Stimulated activated naive CD8-positive, alpha-beta T cell treated with anti-CD3 and anti-CD28 coated beads, Interleukin-15, amount 100 ng/mL, for 72 hours (primary cell): ENCODE measurements at regions not wholly inside any gene's neighbourhood (a gene's known extent, or its start where the extent isn't known, plus 50 kb on each side); places are given as distances from the start of the nearest gene placed in this dataset.
"Not testable (repeated sequence)": the region's sequence is repeated elsewhere in the genome, so short reads cannot be mapped to it uniquely, and the experiment has no call there.

Source experiments
- ATAC-seq: fragments of 150-1000 bp; cut with Tn5 transposase; 2 replicates; pipeline ENCODE4 v1.10.0; 2021; ENCODE audit warnings: mild to moderate bottlenecking, moderate library complexity
- DNase-seq, 2 donors: peaks; one replicate each; pipeline ENCODE4 v3.0.0; 2021 to 2022
- H3K27ac Mint-ChIP-seq, 2 donors: one replicate each; pipeline ENCODE4 v1.8.0; 2022; ENCODE audit warnings: mild to moderate bottlenecking in 2 of 2, mixed read lengths in 2 of 2, moderate library complexity in 2 of 2
- H3K27me3 Mint-ChIP-seq: one replicate; pipeline ENCODE4 v1.8.0; 2022; ENCODE audit warnings: mixed read lengths
- H3K4me1 Mint-ChIP-seq: one replicate; pipeline ENCODE4 v1.8.0; 2022; ENCODE audit warnings: mild to moderate bottlenecking, mixed read lengths
- H3K4me3 Mint-ChIP-seq, 2 donors: one replicate each; pipeline ENCODE4 v1.8.0; 2022; ENCODE audit warnings: mild to moderate bottlenecking in 2 of 2, mixed read lengths in 2 of 2, moderate library complexity in 1 of 2
- H3K9me3 Mint-ChIP-seq, 2 donors: one replicate each; pipeline ENCODE4 v1.8.0; 2022; ENCODE audit warnings: mixed read lengths in 2 of 2

GRCh38 chr6:135592276-135592675, 94.7 kb upstream of the AHI1 start:
- H3K27ac Mint-ChIP-seq = no peak overlapping the region
- DNase-seq (no peak), ATAC-seq (no peak)
- H3K27me3 Mint-ChIP-seq = no peaks in the 10 kb centered on the region
- no peak overlapping the region for H3K4me3 Mint-ChIP-seq
- peaks cover 28% of the 10 kb centered on the region for H3K4me1 Mint-ChIP-seq
- peaks cover 25 to 44% of the 10 kb centered on the region in 2 donors for H3K9me3 Mint-ChIP-seq

- Mint-ChIP-seq H3K27me3 (no peaks in the 10 kb centered on the region), H3K4me3 (no peak overlapping the region), H3K9me3 (peaks cover 29 to 49% of the 10 kb centered on the region in 2 donors), H3K4me1 (peaks cover 20% of the 10 kb centered on the region), H3K27ac (no peak overlapping the region)
- DNase-seq (no peak), ATAC-seq (no peak)
These were observed 96.5 kb upstream of the AHI1 start for GRCh38 chr6:135594000-135594399.

GRCh38 chr6:135600086-135600702, 102.7 kb upstream of the AHI1 start:
- Mint-ChIP-seq H3K27me3 (no peaks in the 10 kb centered on the region), H3K4me3 (no peak overlapping the region), H3K4me1 (peaks cover 32% of the 10 kb centered on the region), H3K27ac (no peak overlapping the region), H3K9me3 (peaks cover 22 to 53% of the 10 kb centered on the region in 2 donors)
- DNase-seq = no peak
- no peak for ATAC-seq

DNA sequence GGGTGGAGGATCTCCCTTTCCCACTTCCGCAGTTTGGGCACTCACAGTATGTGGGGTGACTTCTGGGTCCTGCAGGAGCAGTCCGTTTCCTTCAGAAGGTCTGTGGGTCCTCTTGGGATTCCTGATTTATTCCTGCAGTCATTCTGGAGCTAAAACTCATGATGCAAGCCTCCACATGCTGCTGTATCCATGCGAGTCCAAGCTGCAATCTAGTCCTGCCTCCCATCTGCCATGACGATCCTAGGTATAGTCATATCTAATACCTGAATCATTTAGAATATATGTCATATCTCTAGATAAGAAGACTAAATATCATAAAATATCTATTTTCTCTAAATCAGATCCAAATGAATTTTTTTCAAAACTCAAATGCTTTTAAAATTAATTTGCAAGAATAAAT, 103.4 kb upstream of the AHI1 start:
- no peak for DNase-seq
- H3K27me3 Mint-ChIP-seq = no peaks in the 10 kb centered on the region

GRCh38 chr6:135601857-135602256, 104.3 kb upstream of the AHI1 start:
- ATAC-seq = no peak
- Mint-ChIP-seq H3K4me3 (no peak overlapping the region), H3K27ac (no peak overlapping the region), H3K9me3 (peaks cover 22 to 45% of the 10 kb centered on the region in 2 donors), H3K4me1 (peaks cover 49% of the 10 kb centered on the region), H3K27me3 (no peaks in the 10 kb centered on the region)
- no peak for DNase-seq

More for the DNA sequence above, 103.4 kb upstream of the AHI1 start:
- Mint-ChIP-seq H3K4me1 (peaks cover 39% of the 10 kb centered on the region), H3K9me3 (peaks cover 22 to 53% of the 10 kb centered on the region in 2 donors), H3K4me3 (no peak overlapping the region), H3K27ac (no peak overlapping the region)
- ATAC-seq = no peak

GRCh38 chr6:135603249-135603648, 105.7 kb upstream of the AHI1 start:
- peaks cover 13 to 31% of the 10 kb centered on the region in 2 donors for H3K9me3 Mint-ChIP-seq
- peak; percentile 46 for ATAC-seq

GRCh38 chr6:135604035-135604860, 106.7 kb upstream of the AHI1 start:
- DNase-seq = no peak
- Mint-ChIP-seq H3K4me3 (no peak overlapping the region), H3K27me3 (no peaks in the 10 kb centered on the region), H3K27ac (peak overlapping the region in 1 of 2 donors; percentile 38), H3K9me3 (peaks cover 4 to 21% of the 10 kb centered on the region in 2 donors), H3K4me1 (peaks cover 42% of the 10 kb centered on the region)
- ATAC-seq = no peak

More at GRCh38 chr6:135603249-135603648, 105.7 kb upstream of the AHI1 start:
- Mint-ChIP-seq H3K4me1 (peaks cover 42% of the 10 kb centered on the region), H3K4me3 (no peak overlapping the region), H3K27me3 (no peaks in the 10 kb centered on the region), H3K27ac (no peak overlapping the region)
- no peak for DNase-seq

DNA sequence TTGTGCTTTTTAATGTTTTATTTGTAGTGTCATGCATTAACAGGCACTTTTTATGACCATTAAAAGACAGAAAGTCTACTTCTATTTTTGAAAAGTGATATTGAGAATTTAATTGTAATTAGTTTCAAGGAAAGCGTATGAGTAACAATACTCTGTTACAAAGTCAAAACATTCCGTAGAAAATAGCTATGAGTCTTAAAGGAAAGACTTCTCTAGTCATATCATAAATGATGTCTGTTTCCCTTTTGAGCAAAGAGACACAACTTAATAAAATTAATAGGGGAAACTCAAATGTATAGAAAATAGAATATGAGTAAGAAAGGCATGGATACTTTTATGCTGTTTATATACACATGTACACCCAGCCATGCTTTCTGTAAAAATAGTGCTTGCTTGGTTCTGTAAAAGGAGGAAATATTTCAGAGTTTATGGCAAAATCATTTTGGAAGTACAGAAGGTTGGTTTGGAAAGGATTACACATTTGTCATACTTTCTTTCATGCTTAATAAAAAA, 107.8 kb upstream of the AHI1 start:
- H3K27me3 Mint-ChIP-seq = no peaks in the 10 kb centered on the region
- peaks cover 36% of the 10 kb centered on the region for H3K4me1 Mint-ChIP-seq

DNA sequence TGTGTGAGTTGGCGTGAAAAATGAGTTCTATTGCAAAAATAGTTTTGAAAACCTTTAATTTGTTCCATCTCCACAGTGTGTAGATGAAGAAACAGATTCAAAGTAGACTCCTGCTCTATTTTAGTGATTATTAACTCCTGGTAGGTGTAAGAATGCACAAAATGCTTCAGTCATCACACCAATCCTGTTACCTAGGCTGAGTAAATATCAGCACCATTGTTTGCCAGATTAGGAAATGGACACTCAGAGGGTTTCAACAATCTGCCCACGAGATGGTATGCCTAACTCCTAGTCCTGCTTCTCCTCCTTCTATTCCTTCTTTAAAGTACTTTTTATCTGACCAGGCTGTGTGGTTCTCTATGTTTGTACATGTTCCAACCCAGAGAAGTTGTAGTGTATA, 108.9 kb upstream of the AHI1 start:
- ATAC-seq (no peak), DNase-seq (no peak)
- Mint-ChIP-seq H3K4me1 (peaks cover 36% of the 10 kb centered on the region), H3K27me3 (no peaks in the 10 kb centered on the region), H3K4me3 (no peak overlapping the region), H3K9me3 (peaks cover 0 to 8% of the 10 kb centered on the region in 2 donors), H3K27ac (peak overlapping the region in 1 of 2 donors; percentile 1)

More for the DNA sequence above, 107.8 kb upstream of the AHI1 start:
- H3K9me3 Mint-ChIP-seq = peaks cover 0 to 10% of the 10 kb centered on the region in 2 donors
- H3K4me3 Mint-ChIP-seq = peak overlapping the region in 1 of 2 donors; percentile 15
- no peak overlapping the region for H3K27ac Mint-ChIP-seq
- ATAC-seq (no peak), DNase-seq (no peak)

- ATAC-seq (no peak), DNase-seq (no peak)
- Mint-ChIP-seq H3K4me3 (no peak overlapping the region), H3K9me3 (no peaks in the 10 kb centered on the region), H3K27me3 (peaks cover 7% of the 10 kb centered on the region), H3K4me1 (peaks cover 35% of the 10 kb centered on the region), H3K27ac (no peak overlapping the region)
These were observed 110.5 kb upstream of the AHI1 start for GRCh38 chr6:135608031-135608430.

GRCh38 chr6:135610192-135610591, 112.7 kb upstream of the AHI1 start:
- H3K27ac Mint-ChIP-seq, ATAC-seq, H3K4me3 Mint-ChIP-seq, DNase-seq, H3K27me3 Mint-ChIP-seq, H3K9me3 Mint-ChIP-seq: not testable (repeated sequence)
- H3K4me1 Mint-ChIP-seq = peaks cover 17% of the 10 kb centered on the region

DNA sequence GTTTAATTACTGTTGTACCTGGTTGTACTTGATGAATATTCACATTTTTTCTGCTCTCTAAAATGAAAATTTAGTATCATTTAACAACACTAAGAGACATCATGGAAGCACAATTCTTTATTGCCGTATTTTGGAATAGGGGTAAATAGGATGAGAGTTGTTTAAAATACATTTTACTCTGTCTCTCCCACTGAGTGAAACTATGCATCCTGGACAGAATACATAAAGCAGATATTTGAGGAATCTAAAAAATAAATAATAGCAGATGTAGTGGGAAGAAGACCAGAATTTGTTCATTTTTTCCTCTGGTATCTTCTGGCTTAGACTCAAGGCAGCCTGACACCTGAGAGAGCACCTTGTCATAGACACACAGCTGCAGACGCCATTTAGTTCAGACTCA, 119.1 kb upstream of the AHI1 start:
- no peak overlapping the region for H3K27ac Mint-ChIP-seq

DNA sequence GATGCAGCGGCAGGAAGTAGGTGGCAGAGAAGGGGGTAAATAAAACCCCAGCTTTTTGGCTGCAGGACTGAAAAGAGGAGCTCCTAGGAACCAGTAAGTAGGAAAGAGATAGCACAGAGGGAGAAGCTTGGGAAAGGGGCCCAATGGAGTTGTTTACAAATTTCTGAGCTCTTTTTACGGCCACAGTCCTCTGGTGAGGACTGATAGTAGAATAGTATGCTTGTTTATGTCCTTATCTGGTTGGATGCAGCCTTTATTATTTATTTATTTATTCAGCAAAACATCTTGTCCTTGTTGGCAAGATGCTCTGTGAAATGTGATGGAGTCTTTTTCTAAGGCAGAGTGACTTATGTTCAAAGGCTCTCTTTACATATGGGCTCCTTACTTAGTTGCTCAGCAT, 119.7 kb upstream of the AHI1 start:
- no peaks in the 10 kb centered on the region for H3K9me3 Mint-ChIP-seq
- no peak for DNase-seq
- H3K27me3 Mint-ChIP-seq = peaks cover 3% of the 10 kb centered on the region
- no peaks in the 10 kb centered on the region for H3K4me1 Mint-ChIP-seq
- H3K27ac Mint-ChIP-seq = no peak overlapping the region
- H3K4me3 Mint-ChIP-seq = no peak overlapping the region
- no peak for ATAC-seq

More for the DNA sequence above, 119.1 kb upstream of the AHI1 start:
- Mint-ChIP-seq H3K4me3 (no peak overlapping the region), H3K9me3 (no peaks in the 10 kb centered on the region), H3K27me3 (peaks cover 7% of the 10 kb centered on the region), H3K4me1 (no peaks in the 10 kb centered on the region)
- ATAC-seq = no peak
- DNase-seq = no peak

DNA sequence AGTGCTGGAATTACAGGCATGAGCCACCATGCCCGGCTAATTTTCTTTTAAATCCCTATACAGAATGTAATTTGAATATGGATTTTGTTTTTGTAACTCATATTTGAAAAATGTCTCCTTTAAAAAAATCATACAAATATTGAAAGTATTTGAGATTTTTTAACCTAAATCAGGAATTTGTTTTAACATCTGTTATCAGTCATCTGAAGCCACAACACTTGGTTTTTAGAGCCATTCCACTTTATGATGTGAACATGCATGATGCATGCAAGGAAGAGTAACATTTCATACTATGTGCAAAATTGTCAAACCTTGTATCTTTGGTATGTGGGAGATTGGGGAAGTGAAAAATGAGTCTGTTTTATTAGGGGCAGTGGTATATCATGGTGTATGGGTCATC, 124.5 kb upstream of the AHI1 start:
- H3K27me3 Mint-ChIP-seq = no peaks in the 10 kb centered on the region
- no peak overlapping the region for H3K27ac Mint-ChIP-seq
- H3K4me1 Mint-ChIP-seq = peaks cover 34% of the 10 kb centered on the region
- H3K4me3 Mint-ChIP-seq = no peak overlapping the region
- no peak for DNase-seq
- H3K9me3 Mint-ChIP-seq = peaks cover 13 to 15% of the 10 kb centered on the region in 2 donors
- ATAC-seq = no peak

GRCh38 chr6:135623979-135624378, 126.4 kb upstream of the AHI1 start:
- H3K4me3 Mint-ChIP-seq = peak overlapping the region; percentile 13 to 73
- no peaks in the 10 kb centered on the region for H3K27me3 Mint-ChIP-seq
- H3K4me1 Mint-ChIP-seq = peaks cover 53% of the 10 kb centered on the region
- peak; percentile 23 for ATAC-seq
- H3K9me3 Mint-ChIP-seq = peaks cover 21 to 22% of the 10 kb centered on the region in 2 donors
- no peak for DNase-seq
- H3K27ac Mint-ChIP-seq = peak overlapping the region; percentile 85 to 97
